Kidney (tissue), 13 donors: ENCODE measurements at regions not wholly inside any gene's neighbourhood (a gene's known extent, or its start where the extent isn't known, plus 50 kb on each side); places are given as distances from the start of the nearest gene placed in this dataset.

Experiments used
- DNase-seq, 5 donors: peaks; one replicate each; pipeline ENCODE4 v3.0.0-alpha.2; 2013 to 2020
- FAIRE-seq: peaks from 2 replicates; lab custom pipeline; 2012; peaks lifted over from hg19 to GRCh38; lab: Jason Lieb, UNC
- H3K27ac ChIP-seq, 2 donors: one replicate each; pipeline ENCODE4 v1.7.0; 2013; ENCODE audit warnings: low read depth in 2 of 2, low read length in 2 of 2, inconsistent platforms in 1 of 2
- H3K27me3 ChIP-seq: one replicate; pipeline ENCODE4 v1.7.1; 2013; ENCODE audit warnings: low read length, inconsistent platforms; ENCODE audit not compliant: control insufficient read depth, insufficient read depth
- H3K36me3 ChIP-seq, 3 donors: one replicate each; pipeline versions ENCODE4 v1.7.0 to v1.7.1; 2013; ENCODE audit warnings: low read length in 3 of 3, control low read depth in 1 of 3, inconsistent platforms in 1 of 3; ENCODE audit not compliant: insufficient read depth in 3 of 3, control insufficient read depth in 2 of 3
- H3K4me1 ChIP-seq, 3 donors: one replicate each; pipeline versions ENCODE4 v1.7.0 to v1.7.1; 2013; ENCODE audit warnings: low read length in 3 of 3, inconsistent platforms in 1 of 3, low read depth in 1 of 3; ENCODE audit not compliant: control insufficient read depth in 2 of 3, insufficient read depth in 2 of 3
- H3K4me3 ChIP-seq, 3 donors: one replicate each; pipeline versions ENCODE4 v1.7.0 to v1.8.1; 2013; ENCODE audit warnings: low read length in 3 of 3, control low read depth in 1 of 3, inconsistent platforms in 1 of 3
- H3K9ac ChIP-seq, 3 donors: one replicate each; pipeline versions ENCODE4 v1.7.0 to v1.7.1; 2013; ENCODE audit warnings: low read length in 3 of 3, control low read depth in 1 of 3, inconsistent platforms in 1 of 3
- H3K9me3 ChIP-seq, 3 donors: one replicate each; pipeline versions ENCODE4 v1.7.0 to v1.7.1; 2013; ENCODE audit warnings: low read length in 3 of 3, control low read depth in 1 of 3, inconsistent platforms in 1 of 3; ENCODE audit not compliant: control insufficient read depth in 2 of 3, insufficient read depth in 1 of 3
- intact Hi-C: fragments of 100-400 bp; cut with DNase I; formaldehyde crosslinking; loops from one replicate; pipeline ENCODE4 v1.11.1; 2022
- TF ChIP-seq, protein P1 (sequence below): IDR thresholded peaks from 3 replicates; pipeline ENCODE4 v1.5.1; 2012; ENCODE audit warnings: mild to moderate bottlenecking, moderate library complexity, borderline replicate concordance; ENCODE audit not compliant: insufficient read depth; ENCODE audit errors: extremely low read depth
- donor health status: control.
- donor health status: control.
- donor health status: control.
- donor health status: control.
- donor health status: control.
- donor health status: DM: yes; HTN: yes; CAD: no.
- donor health status: Normal renal cell carcinoma (clear cell type).

DNA sequence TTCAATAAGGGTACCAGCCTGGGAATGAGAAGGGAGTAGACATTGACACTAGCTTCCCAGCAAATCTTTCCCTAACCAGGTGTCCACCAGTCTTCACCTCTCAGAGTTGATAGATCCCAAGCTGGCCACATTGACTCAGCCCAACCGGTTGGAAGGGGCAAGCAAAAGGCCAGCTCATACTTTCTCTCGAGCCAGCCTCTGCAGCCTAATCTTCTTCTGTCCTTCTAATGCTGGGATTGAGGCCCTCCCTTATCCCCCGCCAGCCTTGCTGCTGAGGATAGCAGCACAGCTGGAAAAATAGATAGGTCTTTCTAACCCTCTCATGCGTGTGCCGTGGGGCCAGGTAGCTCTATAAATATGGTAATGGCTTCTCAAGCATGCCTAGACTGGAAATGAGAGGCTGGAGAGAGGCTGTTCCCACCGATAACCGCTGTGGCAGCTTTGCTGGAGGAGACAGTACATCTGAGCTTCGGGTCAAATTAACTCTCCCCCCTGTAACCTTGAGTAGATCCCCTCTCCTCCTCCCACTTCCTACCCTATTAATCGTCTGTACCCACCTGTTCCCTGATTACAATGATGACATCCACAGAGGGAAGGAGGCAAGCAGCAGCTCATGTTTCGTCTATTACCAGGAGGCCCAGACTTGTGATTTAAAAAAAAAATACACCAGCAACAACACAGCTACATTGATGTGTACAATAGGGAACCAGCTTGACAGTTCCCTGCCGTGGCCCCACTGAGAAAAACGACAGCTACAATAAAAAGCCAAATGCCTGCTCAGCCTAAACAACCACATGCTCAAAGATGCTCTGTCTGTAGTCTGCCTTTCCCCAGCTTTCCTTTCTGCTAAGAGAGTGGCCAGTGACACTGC lies 219.9 kb upstream of the BRINP1 start:
- H3K9ac ChIP-seq: no peak overlapping the region
- no peaks in the 10 kb centered on the region for H3K27me3 ChIP-seq
- no peak overlapping the region for H3K27ac ChIP-seq
- intact Hi-C loops: no loop called here
- no peaks in the 10 kb centered on the region for H3K9me3 ChIP-seq
- TF ChIP-seq, protein P1, sequence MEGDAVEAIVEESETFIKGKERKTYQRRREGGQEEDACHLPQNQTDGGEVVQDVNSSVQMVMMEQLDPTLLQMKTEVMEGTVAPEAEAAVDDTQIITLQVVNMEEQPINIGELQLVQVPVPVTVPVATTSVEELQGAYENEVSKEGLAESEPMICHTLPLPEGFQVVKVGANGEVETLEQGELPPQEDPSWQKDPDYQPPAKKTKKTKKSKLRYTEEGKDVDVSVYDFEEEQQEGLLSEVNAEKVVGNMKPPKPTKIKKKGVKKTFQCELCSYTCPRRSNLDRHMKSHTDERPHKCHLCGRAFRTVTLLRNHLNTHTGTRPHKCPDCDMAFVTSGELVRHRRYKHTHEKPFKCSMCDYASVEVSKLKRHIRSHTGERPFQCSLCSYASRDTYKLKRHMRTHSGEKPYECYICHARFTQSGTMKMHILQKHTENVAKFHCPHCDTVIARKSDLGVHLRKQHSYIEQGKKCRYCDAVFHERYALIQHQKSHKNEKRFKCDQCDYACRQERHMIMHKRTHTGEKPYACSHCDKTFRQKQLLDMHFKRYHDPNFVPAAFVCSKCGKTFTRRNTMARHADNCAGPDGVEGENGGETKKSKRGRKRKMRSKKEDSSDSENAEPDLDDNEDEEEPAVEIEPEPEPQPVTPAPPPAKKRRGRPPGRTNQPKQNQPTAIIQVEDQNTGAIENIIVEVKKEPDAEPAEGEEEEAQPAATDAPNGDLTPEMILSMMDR: no peak
- no peak overlapping the region for H3K4me3 ChIP-seq
- no peaks in the 10 kb centered on the region for H3K4me1 ChIP-seq
- DNase-seq: peak in 4 of 5 donors; percentile 66 to 89 (median 80)
- FAIRE-seq: no peak
- no peaks in the 10 kb centered on the region for H3K36me3 ChIP-seq

DNA sequence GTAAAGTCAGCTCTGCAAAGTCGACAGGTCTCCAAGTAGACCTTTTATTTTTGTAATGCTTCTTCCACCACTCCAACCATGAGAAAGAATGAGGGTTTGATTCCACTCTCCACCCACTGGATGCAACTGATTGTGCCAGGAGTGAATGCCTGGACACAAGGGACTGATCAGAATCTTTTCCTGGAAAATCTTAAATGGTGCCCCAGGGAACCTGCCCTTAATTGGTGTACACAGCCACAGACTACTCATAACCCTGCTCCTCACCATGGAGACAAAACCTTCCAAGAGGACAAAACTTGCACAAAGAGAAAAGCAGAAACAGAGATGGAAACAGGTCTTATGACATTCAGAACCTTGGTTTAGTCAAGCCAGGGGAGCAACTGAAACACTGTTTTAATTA lies 208.6 kb upstream of the BRINP1 start:
- Histone ChIP-seq H3K4me1 (no peaks in the 10 kb centered on the region), H3K36me3 (no peaks in the 10 kb centered on the region), H3K4me3 (no peak overlapping the region), H3K27ac (no peak overlapping the region), H3K9me3 (no peaks in the 10 kb centered on the region), H3K27me3 (no peaks in the 10 kb centered on the region), H3K9ac (no peak overlapping the region)
- intact Hi-C loops: no loop called here
- DNase-seq: no peak
- FAIRE-seq: no peak
- TF ChIP-seq, protein P1: no peak

DNA sequence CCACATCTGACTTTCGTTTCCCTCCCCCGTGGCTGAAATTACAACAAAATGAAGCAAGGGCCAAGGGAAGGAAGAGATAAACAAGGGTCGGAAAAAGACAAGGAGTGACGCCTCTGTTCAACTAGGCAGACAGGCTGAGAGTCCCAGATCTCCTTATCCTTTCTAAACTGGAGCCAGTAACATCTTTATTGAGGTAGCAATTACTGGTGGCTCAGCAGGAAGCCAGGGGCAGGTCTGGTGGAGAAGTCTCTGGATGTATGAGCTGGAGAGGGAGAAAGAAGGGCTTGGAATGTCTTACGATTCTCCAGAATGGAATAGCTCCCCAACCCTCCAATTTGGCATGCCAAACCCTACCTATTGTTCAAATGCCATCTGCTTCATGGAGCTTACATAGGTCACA lies 190.8 kb upstream of the BRINP1 start:
- no peak overlapping the region for H3K9ac ChIP-seq
- DNase-seq: no peak
- no peaks in the 10 kb centered on the region for H3K36me3 ChIP-seq
- H3K4me1 ChIP-seq: peaks cover 0 to 5% (median 0%) of the 10 kb centered on the region in 3 donors
- intact Hi-C loops: loop anchor here (10.0 kb wide), 1 partner anchor 405 kb away; no protein-coding TSS in a partner anchor
- TF ChIP-seq, protein P1: no peak
- no peaks in the 10 kb centered on the region for H3K27me3 ChIP-seq
- FAIRE-seq: no peak
- H3K9me3 ChIP-seq: no peaks in the 10 kb centered on the region
- H3K27ac ChIP-seq: no peak overlapping the region
- H3K4me3 ChIP-seq: no peak overlapping the region
